Right atrium auricular region (tissue), 2 donors: ENCODE measurements at regions not wholly inside any gene's neighbourhood (a gene's known extent, or its start where the extent isn't known, plus 50 kb on each side); places are given as distances from the start of the nearest gene placed in this dataset.

ENCODE experiments used
- DNase-seq: peaks from one replicate; pipeline ENCODE4 v3.0.0-alpha.2; 2019; ENCODE audit warnings: low spot score
- H3K27ac ChIP-seq, 2 donors: fragments of 200-600 bp; sonication (generic); 1 replicate in 1 of 2; 2 replicates in 1 of 2; pipeline ENCODE4 v1.5.1; 2016 to 2019
- H3K27me3 ChIP-seq, 2 donors: fragments of 200-600 bp; sonication (generic); one replicate each; pipeline versions ENCODE4 v1.5.1 to v1.6.0; 2017 to 2019
- H3K36me3 ChIP-seq: fragments of 200-600 bp; sonication (generic); one replicate; pipeline ENCODE4 v1.5.1; 2016
- H3K4me1 ChIP-seq, 2 donors: fragments of 200-600 bp; sonication (generic); one replicate each; pipeline versions ENCODE4 v1.5.1 to v1.6.0; 2017 to 2019
- H3K4me3 ChIP-seq, 2 donors: fragments of 200-600 bp; sonication (generic); 1 replicate in 1 of 2; 2 replicates in 1 of 2; pipeline ENCODE4 v1.5.1; 2017 to 2019; ENCODE audit warnings: mild to moderate bottlenecking in 1 of 2, moderate library complexity in 1 of 2
- H3K9me3 ChIP-seq, 2 donors: fragments of 200-600 bp; sonication (generic); one replicate each; pipeline ENCODE4 v1.5.1; 2019
- TF ChIP-seq, protein P1 (sequence below), 2 donors: fragments of 200-600 bp; sonication (generic); IDR thresholded peaks; one replicate each; pipeline ENCODE4 v1.5.1; 2019; ENCODE audit warnings: antibody characterized with exemption in 2 of 2

DNA sequence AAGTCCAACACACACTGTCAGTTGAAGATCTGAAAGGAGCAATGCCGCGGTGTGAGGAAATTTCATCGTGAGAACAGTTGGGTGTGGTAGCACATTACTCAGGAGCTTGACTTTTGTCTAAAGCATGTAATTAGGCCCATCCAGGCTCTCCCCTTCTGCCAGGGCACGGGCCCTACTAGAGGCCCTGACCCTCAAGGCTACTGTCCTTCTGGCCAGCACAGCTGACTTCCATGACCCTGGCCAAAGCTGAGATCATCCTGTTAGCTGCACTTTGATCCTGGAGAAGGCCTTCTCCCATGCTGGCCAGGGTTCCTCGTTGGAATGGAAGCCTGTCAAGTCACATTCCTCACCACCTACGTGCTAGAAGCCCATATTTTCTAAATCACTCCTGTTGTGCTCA is 77.8 kb upstream of the SLC1A3 start:
- TF ChIP-seq, protein P1, sequence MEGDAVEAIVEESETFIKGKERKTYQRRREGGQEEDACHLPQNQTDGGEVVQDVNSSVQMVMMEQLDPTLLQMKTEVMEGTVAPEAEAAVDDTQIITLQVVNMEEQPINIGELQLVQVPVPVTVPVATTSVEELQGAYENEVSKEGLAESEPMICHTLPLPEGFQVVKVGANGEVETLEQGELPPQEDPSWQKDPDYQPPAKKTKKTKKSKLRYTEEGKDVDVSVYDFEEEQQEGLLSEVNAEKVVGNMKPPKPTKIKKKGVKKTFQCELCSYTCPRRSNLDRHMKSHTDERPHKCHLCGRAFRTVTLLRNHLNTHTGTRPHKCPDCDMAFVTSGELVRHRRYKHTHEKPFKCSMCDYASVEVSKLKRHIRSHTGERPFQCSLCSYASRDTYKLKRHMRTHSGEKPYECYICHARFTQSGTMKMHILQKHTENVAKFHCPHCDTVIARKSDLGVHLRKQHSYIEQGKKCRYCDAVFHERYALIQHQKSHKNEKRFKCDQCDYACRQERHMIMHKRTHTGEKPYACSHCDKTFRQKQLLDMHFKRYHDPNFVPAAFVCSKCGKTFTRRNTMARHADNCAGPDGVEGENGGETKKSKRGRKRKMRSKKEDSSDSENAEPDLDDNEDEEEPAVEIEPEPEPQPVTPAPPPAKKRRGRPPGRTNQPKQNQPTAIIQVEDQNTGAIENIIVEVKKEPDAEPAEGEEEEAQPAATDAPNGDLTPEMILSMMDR (IDR thresholded peaks at IDR 0.05), result no peak
- Histone ChIP-seq H3K36me3 (no peaks in the 10 kb centered on the region), H3K27ac (no peak overlapping the region), H3K27me3 (no peaks in the 10 kb centered on the region), H3K9me3 (no peaks in the 10 kb centered on the region), H3K4me3 (no peak overlapping the region), H3K4me1 (no peaks in the 10 kb centered on the region)
- DNase-seq, result no peak

DNA sequence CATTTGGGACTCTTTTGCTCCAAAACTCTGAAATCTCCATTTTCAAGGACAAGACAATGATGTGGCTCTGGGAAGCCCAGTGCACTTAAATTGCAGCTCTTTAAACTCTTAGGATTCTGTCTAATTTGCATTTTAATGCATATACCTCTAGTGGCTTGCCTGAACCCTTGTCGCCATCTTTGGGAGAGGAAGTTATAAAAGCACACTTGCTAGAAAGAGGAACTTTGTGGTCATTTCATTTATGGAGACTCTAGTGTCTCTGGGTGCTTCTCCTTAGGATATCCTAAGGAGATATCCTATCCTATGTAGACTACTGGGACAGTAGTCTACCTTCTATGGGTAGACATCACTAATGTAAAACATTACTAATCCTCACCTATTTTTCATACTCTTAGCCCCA is 77.3 kb upstream of the SLC1A3 start:
- Histone ChIP-seq H3K36me3 (no peaks in the 10 kb centered on the region), H3K27ac (no peak overlapping the region), H3K9me3 (no peaks in the 10 kb centered on the region), H3K4me1 (no peaks in the 10 kb centered on the region), H3K4me3 (no peak overlapping the region), H3K27me3 (no peaks in the 10 kb centered on the region)
- TF ChIP-seq, protein P1 (IDR thresholded peaks at IDR 0.05), result no peak
- DNase-seq, result no peak

DNA sequence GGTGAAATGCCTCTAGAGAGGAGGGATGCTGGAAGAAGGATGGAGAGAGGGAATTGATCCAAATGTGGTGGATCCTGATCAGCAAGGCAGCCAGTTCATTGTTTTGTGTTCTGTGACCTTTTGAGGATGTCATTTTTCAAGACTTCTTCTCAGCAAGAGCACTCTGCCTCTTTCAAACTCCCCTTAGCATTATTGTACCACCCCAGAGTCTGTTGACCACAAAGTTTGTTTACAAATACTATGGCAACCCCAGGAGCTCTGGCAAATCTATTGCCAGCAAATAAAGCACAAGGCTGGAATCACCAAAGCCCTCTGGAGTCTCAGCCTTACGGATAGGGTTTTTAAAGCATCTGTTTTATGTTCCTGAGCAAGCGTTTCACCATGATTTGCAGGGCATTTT is 76.2 kb upstream of the SLC1A3 start:
- no peak overlapping the region for H3K27ac ChIP-seq
- no peak overlapping the region for H3K4me3 ChIP-seq
- H3K9me3 ChIP-seq, result no peaks in the 10 kb centered on the region
- no peaks in the 10 kb centered on the region for H3K36me3 ChIP-seq
- TF ChIP-seq, protein P1 (IDR thresholded peaks at IDR 0.05), result no peak
- H3K27me3 ChIP-seq, result no peaks in the 10 kb centered on the region
- H3K4me1 ChIP-seq, result no peaks in the 10 kb centered on the region
- DNase-seq, result no peak

DNA sequence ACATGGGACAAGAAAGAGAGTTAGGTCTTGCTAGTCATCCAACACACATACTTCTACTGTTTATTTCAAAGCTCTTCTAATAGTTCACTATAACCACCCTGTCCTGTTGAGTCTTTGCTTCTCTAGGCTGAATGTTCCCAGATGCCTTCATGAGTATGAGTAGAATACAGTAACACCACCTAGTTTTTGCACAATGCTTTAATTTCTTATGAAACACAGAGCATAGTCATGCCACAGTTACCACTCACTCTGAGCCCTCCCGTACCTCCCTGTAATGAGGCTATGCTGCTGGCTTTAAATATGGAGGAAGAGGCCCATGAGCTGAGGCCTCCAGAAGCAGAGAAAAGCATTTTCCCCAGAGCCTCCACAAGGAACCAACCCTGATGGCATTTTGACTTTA is 75.0 kb upstream of the SLC1A3 start:
- Histone ChIP-seq H3K27me3 (no peaks in the 10 kb centered on the region), H3K4me3 (no peak overlapping the region), H3K36me3 (no peaks in the 10 kb centered on the region), H3K9me3 (no peaks in the 10 kb centered on the region), H3K27ac (no peak overlapping the region), H3K4me1 (no peaks in the 10 kb centered on the region)
- TF ChIP-seq, protein P1 (IDR thresholded peaks at IDR 0.05), result no peak
- DNase-seq, result no peak

DNA sequence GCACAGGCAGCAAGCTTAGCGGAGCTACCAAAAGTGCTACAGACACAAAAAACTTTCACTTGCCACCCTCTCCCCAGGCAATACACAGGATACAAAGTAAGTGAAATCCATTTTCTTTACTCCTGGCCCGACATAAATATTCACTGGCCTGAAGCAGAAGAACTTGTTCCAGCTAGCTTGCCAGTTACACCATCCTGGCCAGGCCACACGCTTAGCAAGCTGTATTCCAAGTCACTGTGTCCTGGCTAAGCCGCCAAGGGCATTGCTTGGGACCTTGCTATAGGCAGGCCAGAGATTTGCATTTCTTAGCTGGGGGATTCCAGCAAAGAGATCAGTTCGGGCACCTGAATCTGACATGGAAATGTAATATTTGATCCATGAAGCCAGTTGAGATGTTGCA is 71.0 kb upstream of the SLC1A3 start:
- TF ChIP-seq, protein P1 (IDR thresholded peaks at IDR 0.05), result no peak

DNA sequence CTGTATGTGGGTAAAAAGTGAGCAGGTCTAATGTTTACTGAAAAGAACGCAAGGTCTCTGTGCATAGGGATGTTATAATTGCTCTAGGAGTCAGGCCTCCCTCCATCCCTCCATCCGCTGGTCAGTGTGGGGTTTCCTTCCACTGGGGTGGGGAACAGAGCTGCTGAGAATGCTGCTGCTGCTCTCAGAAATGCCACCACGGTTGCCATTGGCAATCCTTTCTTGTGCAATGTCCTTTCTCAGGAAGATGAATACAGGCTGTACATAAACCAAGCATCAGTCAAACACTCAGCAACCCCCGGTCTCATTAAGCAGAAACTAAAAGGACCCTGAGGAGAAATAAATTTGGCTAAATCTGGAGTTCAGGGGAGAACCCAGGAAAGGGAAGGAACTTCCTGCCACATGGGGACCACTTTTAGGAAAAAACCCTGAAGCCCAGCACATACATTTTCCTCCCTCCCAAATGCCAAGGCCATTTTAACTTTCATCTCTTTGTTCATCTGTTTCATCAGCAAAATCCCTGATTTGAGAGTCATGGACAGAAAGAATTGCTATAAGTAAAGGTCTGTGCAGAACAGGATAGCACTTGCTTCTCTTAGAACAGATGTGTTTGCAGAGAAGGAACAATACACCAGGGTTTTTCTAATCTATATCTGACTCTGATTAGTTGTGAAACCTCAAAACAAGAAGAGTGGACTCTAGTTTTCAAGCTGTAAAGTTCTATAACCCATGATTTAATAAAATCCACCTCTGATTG is 70.4 kb upstream of the SLC1A3 start:
- no peak overlapping the region for H3K4me3 ChIP-seq
- peak overlapping the region in 1 of 2 donors; percentile 38 for H3K27ac ChIP-seq
- H3K36me3 ChIP-seq, result no peaks in the 10 kb centered on the region
- TF ChIP-seq, protein P1 (IDR thresholded peaks at IDR 0.05), result no peak
- no peaks in the 10 kb centered on the region for H3K4me1 ChIP-seq
- no peaks in the 10 kb centered on the region for H3K27me3 ChIP-seq
- no peak for DNase-seq
- no peaks in the 10 kb centered on the region for H3K9me3 ChIP-seq

More for the DNA sequence above, 71.0 kb upstream of the SLC1A3 start:
- Histone ChIP-seq H3K27ac (peak overlapping the region; percentile 23 to 38), H3K4me3 (no peak overlapping the region), H3K4me1 (no peaks in the 10 kb centered on the region), H3K9me3 (no peaks in the 10 kb centered on the region), H3K36me3 (no peaks in the 10 kb centered on the region), H3K27me3 (no peaks in the 10 kb centered on the region)
- no peak for DNase-seq
